GM12865 (cell line): ENCODE measurements at regions not wholly inside any gene's neighbourhood (a gene's known extent, or its start where the extent isn't known, plus 50 kb on each side); places are given as distances from the start of the nearest gene placed in this dataset.

Experiments
- DNase-seq: peaks from one replicate; pipeline ENCODE4 v3.0.0; 2010; ENCODE audit warnings: low read depth
- H3K4me3 ChIP-seq: 2 replicates; pipeline ENCODE4 v1.5.1; 2011; ENCODE audit warnings: mild to moderate bottlenecking, low read depth, low read length, control low read depth
- CTCF ChIP-seq: IDR thresholded peaks from 2 replicates; pipeline ENCODE4 v1.5.1; 2011; ENCODE audit warnings: low read length, control low read depth, low read depth, inconsistent platforms; ENCODE audit not compliant: insufficient read depth; ENCODE audit errors: missing control alignments

GRCh38 chr1:65717815-65718454, 74.8 kb upstream of the PDE4B start:
- H3K4me3 ChIP-seq, result no peak overlapping the region
- TF ChIP-seq CTCF, result no peak
- DNase-seq, result peak; percentile 16

- TF ChIP-seq CTCF, result no peak
- no peak overlapping the region for H3K4me3 ChIP-seq
- no peak for DNase-seq
These were observed 73.3 kb upstream of the PDE4B start for GRCh38 chr1:65719391-65719790.

- no peak overlapping the region for H3K4me3 ChIP-seq
- no peak for TF ChIP-seq CTCF
- no peak for DNase-seq
These were observed 70.2 kb upstream of the PDE4B start for GRCh38 chr1:65722461-65722860.

GRCh38 chr1:65724151-65724550, 68.5 kb upstream of the PDE4B start:
- TF ChIP-seq CTCF, result no peak
- no peak for DNase-seq
- no peak overlapping the region for H3K4me3 ChIP-seq

GRCh38 chr1:65725064-65725463, 67.6 kb upstream of the PDE4B start:
- TF ChIP-seq CTCF, result no peak
- no peak overlapping the region for H3K4me3 ChIP-seq
- DNase-seq, result no peak

- TF ChIP-seq CTCF, result no peak
- H3K4me3 ChIP-seq, result no peak overlapping the region
- no peak for DNase-seq
These were observed 64.2 kb upstream of the PDE4B start for GRCh38 chr1:65728504-65728903.

GRCh38 chr1:65729259-65729658, 63.4 kb upstream of the PDE4B start:
- no peak for DNase-seq

More at GRCh38 chr1:65729259-65729658, 63.4 kb upstream of the PDE4B start:
- TF ChIP-seq CTCF, result no peak
- H3K4me3 ChIP-seq, result no peak overlapping the region
